T follicular helper cell (primary cell): ENCODE measurements at regions not wholly inside any gene's neighbourhood (a gene's known extent, or its start where the extent isn't known, plus 50 kb on each side); places are given as distances from the start of the nearest gene placed in this dataset.
"Not testable (repeated sequence)": the region's sequence is repeated elsewhere in the genome, so short reads cannot be mapped to it uniquely, and the experiment has no call there.

Experiments used
- DNase-seq: peaks from one replicate; pipeline ENCODE4 v3.0.0-alpha.2; 2020; ENCODE audit warnings: low read depth

- DNase-seq = no peak
Observed at GRCh38 chr3:30469133-30469532, 137.3 kb upstream of the TGFBR2 start.

GRCh38 chr3:30470496-30470895 lies 135.9 kb upstream of the TGFBR2 start:
- DNase-seq = no peak

GRCh38 chr3:30471066-30471465 lies 135.3 kb upstream of the TGFBR2 start:
- DNase-seq = no peak

- DNase-seq = no peak
Observed at GRCh38 chr3:30471796-30472489, 134.5 kb upstream of the TGFBR2 start.

- no peak for DNase-seq
Observed at GRCh38 chr3:30473374-30474051, 132.9 kb upstream of the TGFBR2 start.

GRCh38 chr3:30474371-30474770 lies 132.0 kb upstream of the TGFBR2 start:
- no peak for DNase-seq

GRCh38 chr3:30475038-30475808 lies 131.2 kb upstream of the TGFBR2 start:
- DNase-seq = no peak

- no peak for DNase-seq
Observed at GRCh38 chr3:30475809-30476178, 130.6 kb upstream of the TGFBR2 start.

- DNase-seq = no peak
Observed at GRCh38 chr3:30476368-30477084, 129.9 kb upstream of the TGFBR2 start.

GRCh38 chr3:30477149-30477921 lies 129.1 kb upstream of the TGFBR2 start:
- no peak for DNase-seq

GRCh38 chr3:30479737-30480136 lies 126.7 kb upstream of the TGFBR2 start:
- not testable (repeated sequence) for DNase-seq

- DNase-seq = not testable (repeated sequence)
Observed at GRCh38 chr3:30480156-30480555, 126.2 kb upstream of the TGFBR2 start.

GRCh38 chr3:30480587-30480986 lies 125.8 kb upstream of the TGFBR2 start:
- no peak for DNase-seq

GRCh38 chr3:30481241-30481640 lies 125.2 kb upstream of the TGFBR2 start:
- no peak for DNase-seq

- not testable (repeated sequence) for DNase-seq
Observed at GRCh38 chr3:30484229-30484628, 122.2 kb upstream of the TGFBR2 start.

- DNase-seq = no peak
Observed at GRCh38 chr3:30486368-30486767, 120.0 kb upstream of the TGFBR2 start.

- no peak for DNase-seq
Observed at GRCh38 chr3:30488070-30488756, 118.2 kb upstream of the TGFBR2 start.

- no peak for DNase-seq
Observed at GRCh38 chr3:30492322-30493192, 113.8 kb upstream of the TGFBR2 start.

- no peak for DNase-seq
Observed at GRCh38 chr3:30493911-30494311, 112.5 kb upstream of the TGFBR2 start.
